Testis (tissue), 2 donors: ENCODE measurements at regions not wholly inside any gene's neighbourhood (a gene's known extent, or its start where the extent isn't known, plus 50 kb on each side); places are given as distances from the start of the nearest gene placed in this dataset.

Experiments
- POLR2A ChIP-seq: fragments of 450-650 bp; IDR thresholded peaks from one replicate; pipeline ENCODE4 v1.6.1; 2017; ENCODE audit warnings: antibody characterized with exemption, mild to moderate bottlenecking, moderate library complexity
- TF ChIP-seq, protein P1 (sequence below), 3 experiments: fragments of 450-650 bp in 2 of 3; fragments of 200-600 bp in 1 of 3; sonication (generic) in 1 of 3; IDR thresholded peaks; one replicate each; pipeline ENCODE4 v1.5.1; 2016 to 2019; ENCODE audit warnings: antibody characterized with exemption in 3 of 3, mild to moderate bottlenecking in 2 of 3, moderate library complexity in 1 of 3

- TF ChIP-seq, protein P1, sequence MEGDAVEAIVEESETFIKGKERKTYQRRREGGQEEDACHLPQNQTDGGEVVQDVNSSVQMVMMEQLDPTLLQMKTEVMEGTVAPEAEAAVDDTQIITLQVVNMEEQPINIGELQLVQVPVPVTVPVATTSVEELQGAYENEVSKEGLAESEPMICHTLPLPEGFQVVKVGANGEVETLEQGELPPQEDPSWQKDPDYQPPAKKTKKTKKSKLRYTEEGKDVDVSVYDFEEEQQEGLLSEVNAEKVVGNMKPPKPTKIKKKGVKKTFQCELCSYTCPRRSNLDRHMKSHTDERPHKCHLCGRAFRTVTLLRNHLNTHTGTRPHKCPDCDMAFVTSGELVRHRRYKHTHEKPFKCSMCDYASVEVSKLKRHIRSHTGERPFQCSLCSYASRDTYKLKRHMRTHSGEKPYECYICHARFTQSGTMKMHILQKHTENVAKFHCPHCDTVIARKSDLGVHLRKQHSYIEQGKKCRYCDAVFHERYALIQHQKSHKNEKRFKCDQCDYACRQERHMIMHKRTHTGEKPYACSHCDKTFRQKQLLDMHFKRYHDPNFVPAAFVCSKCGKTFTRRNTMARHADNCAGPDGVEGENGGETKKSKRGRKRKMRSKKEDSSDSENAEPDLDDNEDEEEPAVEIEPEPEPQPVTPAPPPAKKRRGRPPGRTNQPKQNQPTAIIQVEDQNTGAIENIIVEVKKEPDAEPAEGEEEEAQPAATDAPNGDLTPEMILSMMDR (IDR thresholded peaks at IDR 0.05) = no peak
- no peak for TF ChIP-seq POLR2A
Observed at GRCh38 chr11:105241136-105241535, 101.6 kb upstream of the CARD18 start.
